ENCODE measurements at regions not wholly inside any gene's neighbourhood (a gene's known extent, or its start where the extent isn't known, plus 50 kb on each side); places are given as distances from the start of the nearest gene placed in this dataset.
A peak's percentile ranks its signal among the peaks of the same experiment; 100 is the strongest.

GRCh38 chr12:124715121-124715990 lies 147.9 kb upstream of the NCOR2 start:
- peak; percentile 43 for DNase-seq (ENCODE audit: low read depth)
- no peak for TF ChIP-seq CTCF (conservative IDR thresholded peaks at IDR 0.05; ENCODE audit: low read depth, low read length)
- no peak overlapping the region for H3K4me3 ChIP-seq (ENCODE audit: low read depth, low read length)

DNA sequence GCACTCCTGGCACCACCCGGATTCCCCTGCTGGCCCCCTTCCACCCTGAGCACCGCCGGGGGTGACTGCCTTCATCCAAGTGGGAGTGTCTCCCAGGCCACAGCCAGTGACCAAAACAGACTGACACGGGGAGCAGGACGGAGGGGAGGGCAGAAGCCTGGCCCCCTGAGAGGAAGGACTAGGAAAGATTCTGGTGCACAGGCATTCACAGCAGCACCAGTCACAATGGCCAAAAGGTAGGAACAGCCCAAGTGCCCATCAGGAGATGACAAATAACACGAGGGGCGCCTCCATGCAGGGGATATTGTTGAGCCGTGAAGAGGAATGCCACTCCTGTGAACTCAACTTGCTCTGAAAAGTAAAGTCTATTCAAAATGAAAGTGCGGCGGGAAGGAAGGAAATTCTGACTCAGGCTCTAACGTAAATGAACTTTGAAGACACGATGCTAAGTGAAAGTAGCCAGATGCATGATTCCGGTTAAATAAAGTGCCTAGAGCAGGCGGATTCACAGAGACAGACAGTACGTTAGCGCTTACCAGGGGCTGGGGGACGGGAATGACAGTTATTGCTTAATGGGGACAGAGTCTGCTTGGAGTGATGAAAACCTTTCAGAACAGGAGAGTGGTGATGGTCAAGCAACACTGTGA lies 146.1 kb upstream of the NCOR2 start:
- peak; percentile 95 for DNase-seq (ENCODE audit: low read depth)
- no peak for TF ChIP-seq CTCF (conservative IDR thresholded peaks at IDR 0.05; ENCODE audit: low read depth, low read length)
- H3K4me3 ChIP-seq (ENCODE audit: low read depth, low read length) = peak overlapping the region; percentile 11

DNA sequence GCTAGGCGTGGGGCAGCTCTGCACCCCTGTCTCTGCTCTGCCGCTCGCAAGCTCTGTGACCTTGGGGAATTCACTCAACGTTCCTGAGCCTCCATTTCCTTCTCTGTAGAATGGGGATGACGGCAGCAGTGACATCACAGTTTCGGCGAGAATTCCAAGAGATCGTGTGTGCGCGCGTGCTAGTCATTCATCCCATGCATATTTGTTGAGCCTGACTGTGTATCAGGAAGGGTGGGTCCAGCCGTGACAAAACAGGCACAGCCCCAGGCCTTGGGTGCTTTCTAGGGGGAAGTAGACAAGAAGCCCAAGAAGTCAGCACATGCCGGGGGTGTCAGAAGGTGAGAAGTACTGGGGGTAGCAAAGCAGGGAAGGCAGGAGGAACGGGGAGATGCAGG lies 145.6 kb upstream of the NCOR2 start:
- TF ChIP-seq CTCF (conservative IDR thresholded peaks at IDR 0.05; ENCODE audit: low read depth, low read length) = no peak
- no peak overlapping the region for H3K4me3 ChIP-seq (ENCODE audit: low read depth, low read length)
- no peak for DNase-seq (ENCODE audit: low read depth)

GRCh38 chr12:124711344-124711743 lies 143.9 kb upstream of the NCOR2 start:
- H3K4me3 ChIP-seq (ENCODE audit: low read depth, low read length) = no peak overlapping the region
- no peak for DNase-seq (ENCODE audit: low read depth)
- no peak for TF ChIP-seq CTCF (conservative IDR thresholded peaks at IDR 0.05; ENCODE audit: low read depth, low read length)

- TF ChIP-seq CTCF (conservative IDR thresholded peaks at IDR 0.05; ENCODE audit: low read depth, low read length) = peak; percentile 47
- H3K4me3 ChIP-seq (ENCODE audit: low read depth, low read length) = no peak overlapping the region
- DNase-seq (ENCODE audit: low read depth) = peak; percentile 87
These were observed 142.6 kb upstream of the NCOR2 start for GRCh38 chr12:124709722-124710687.

GRCh38 chr12:124707316-124707715 lies 139.9 kb upstream of the NCOR2 start:
- no peak for DNase-seq (ENCODE audit: low read depth)
- H3K4me3 ChIP-seq (ENCODE audit: low read depth, low read length) = no peak overlapping the region
- no peak for TF ChIP-seq CTCF (conservative IDR thresholded peaks at IDR 0.05; ENCODE audit: low read depth, low read length)
